Fibroblast of pulmonary artery (primary cell): ENCODE measurements at regions not wholly inside any gene's neighbourhood (a gene's known extent, or its start where the extent isn't known, plus 50 kb on each side); places are given as distances from the start of the nearest gene placed in this dataset.

Experiments
- DNase-seq: peaks from one replicate; pipeline ENCODE4 v3.0.0-alpha.2; 2010; ENCODE audit warnings: low read depth
- H3K4me3 ChIP-seq: replicated peaks from 2 replicates; pipeline ENCODE4 v1.5.1; 2011; ENCODE audit warnings: low read depth, mild to moderate bottlenecking, control low read depth, low read length, moderate library complexity
- CTCF ChIP-seq: IDR thresholded peaks from 2 replicates; pipeline ENCODE4 v1.5.1; 2011; ENCODE audit warnings: mild to moderate bottlenecking, control low read depth, low read length, inconsistent platforms; ENCODE audit errors: missing control alignments

GRCh38 chr16:9141813-9142212 lies 50.4 kb downstream of the HAPSTR1 start:
- no peak for TF ChIP-seq CTCF
- no peak for DNase-seq
- H3K4me3 ChIP-seq: no peak overlapping the region

- H3K4me3 ChIP-seq: no peak overlapping the region
- no peak for DNase-seq
- no peak for TF ChIP-seq CTCF
Observed at GRCh38 chr16:9144106-9144505, 52.7 kb downstream of the HAPSTR1 start.

GRCh38 chr16:9148374-9149015 lies 57.1 kb downstream of the HAPSTR1 start:
- no peak overlapping the region for H3K4me3 ChIP-seq
- TF ChIP-seq CTCF: no peak
- DNase-seq: no peak

- H3K4me3 ChIP-seq: no peak overlapping the region
- no peak for TF ChIP-seq CTCF
- no peak for DNase-seq
Observed at GRCh38 chr16:9151074-9151473, 59.6 kb downstream of the HAPSTR1 start.

GRCh38 chr16:9151597-9151996 lies 60.2 kb downstream of the HAPSTR1 start:
- peak; percentile 36 for DNase-seq
- no peak for TF ChIP-seq CTCF
- no peak overlapping the region for H3K4me3 ChIP-seq

GRCh38 chr16:9152649-9153501 lies 61.4 kb downstream of the HAPSTR1 start:
- no peak for TF ChIP-seq CTCF
- DNase-seq: no peak
- H3K4me3 ChIP-seq: no peak overlapping the region

- H3K4me3 ChIP-seq: no peak overlapping the region
- TF ChIP-seq CTCF: no peak
- DNase-seq: no peak
Observed at GRCh38 chr16:9153502-9153864, 62.0 kb downstream of the HAPSTR1 start.
